Aorta (tissue), 5 donors: ENCODE measurements at regions not wholly inside any gene's neighbourhood (a gene's known extent, or its start where the extent isn't known, plus 50 kb on each side); places are given as distances from the start of the nearest gene placed in this dataset.

ENCODE experiments used
- ATAC-seq: fragments of 200-7000 bp; cut with Tn5 transposase; one replicate; pipeline ENCODE4 v1.9.1; 2022; ENCODE audit warnings: moderate library complexity; ENCODE audit not compliant: low FRiP score
- DNase-seq, 2 donors: peaks; one replicate each; pipeline ENCODE4 v3.0.0-alpha.2; 2020
- H3K27ac ChIP-seq, 2 donors: one replicate each; pipeline ENCODE4 v1.5.1; 2013; ENCODE audit warnings: low read length in 2 of 2, mild to moderate bottlenecking in 2 of 2, moderate library complexity in 2 of 2, control low read depth in 1 of 2, inconsistent platforms in 1 of 2, low read depth in 1 of 2
- H3K27me3 ChIP-seq, 2 donors: one replicate each; pipeline ENCODE4 v1.6.1; 2013; ENCODE audit warnings: control low read depth in 1 of 2, low read length in 1 of 2, mild to moderate bottlenecking in 1 of 2, moderate library complexity in 1 of 2; ENCODE audit not compliant: insufficient read depth in 2 of 2, control insufficient read depth in 1 of 2
- H3K36me3 ChIP-seq, 2 donors: one replicate each; pipeline ENCODE4 v1.6.1; 2013; ENCODE audit warnings: control low read depth in 1 of 2, low read length in 1 of 2, mild to moderate bottlenecking in 1 of 2; ENCODE audit not compliant: insufficient read depth in 2 of 2, control insufficient read depth in 1 of 2
- H3K4me1 ChIP-seq, 2 donors: one replicate each; pipeline ENCODE4 v1.6.1; 2013; ENCODE audit warnings: low read length in 2 of 2, control low read depth in 1 of 2, mild to moderate bottlenecking in 1 of 2, moderate library complexity in 1 of 2; ENCODE audit not compliant: insufficient read depth in 2 of 2, control insufficient read depth in 1 of 2
- H3K4me3 ChIP-seq, 2 donors: one replicate each; pipeline ENCODE4 v1.5.1; 2013; ENCODE audit warnings: low read length in 2 of 2, control low read depth in 1 of 2, mild to moderate bottlenecking in 1 of 2
- H3K9me3 ChIP-seq: one replicate; pipeline ENCODE4 v1.6.1; 2013; ENCODE audit warnings: mild to moderate bottlenecking, low read length; ENCODE audit not compliant: control insufficient read depth
- WGBS, 2 donors: extraction: QIAGEN DNeasy Blood & Tissue Kit; methylation state at CpG; one replicate each; pipeline ENCODE4 v1.1.7; 2013; 5-methylcytosine and 5-hydroxymethylcytosine counted together
- intact Hi-C, 2 donors: fragments of 100-400 bp; cut with DNase I; formaldehyde crosslinking; loops; one replicate each; pipeline versions ENCODE4 v1.14.2 to v1.15.0; 2022
- donor health status: healthy with polysubstance abuse.
- donor health status: Bipolar disorder and iron deficiency.
- donor health status: DM: no; HTN: no; CAD: no.
- donor health status: DM: no; HTN: no; CAD: no.
- donor health status: DM: yes; HTN: yes; CAD: no.

- intact Hi-C loops: no loop called here
These were observed 120.1 kb upstream of the MGAT5 start for GRCh38 chr2:134133622-134134312.

GRCh38 chr2:134134313-134134706 is 119.6 kb upstream of the MGAT5 start:
- no peak for ATAC-seq
- Histone ChIP-seq H3K4me3 (no peak overlapping the region), H3K36me3 (no peaks in the 10 kb centered on the region), H3K27me3 (no peaks in the 10 kb centered on the region), H3K9me3 (no peaks in the 10 kb centered on the region), H3K27ac (no peak overlapping the region), H3K4me1 (peaks cover 0 to 2% of the 10 kb centered on the region in 2 donors)
- 91 to 92% methylated on average over 2 of the region's 2 CpGs for WGBS, 2 donors
- intact Hi-C loops: no loop called here
- DNase-seq: no peak

More at GRCh38 chr2:134133622-134134312, 120.1 kb upstream of the MGAT5 start:
- Histone ChIP-seq H3K27me3 (no peaks in the 10 kb centered on the region), H3K4me3 (no peak overlapping the region), H3K4me1 (peaks cover 0 to 2% of the 10 kb centered on the region in 2 donors), H3K36me3 (no peaks in the 10 kb centered on the region), H3K9me3 (no peaks in the 10 kb centered on the region), H3K27ac (no peak overlapping the region)
- DNase-seq (no peak), ATAC-seq (no peak)
- WGBS, 2 donors: 83 to 84% methylated on average over 6 of the region's 6 CpGs

GRCh38 chr2:134134827-134135226 is 119.0 kb upstream of the MGAT5 start:
- Histone ChIP-seq H3K4me1 (peaks cover 0 to 2% of the 10 kb centered on the region in 2 donors), H3K27me3 (no peaks in the 10 kb centered on the region), H3K4me3 (no peak overlapping the region), H3K36me3 (no peaks in the 10 kb centered on the region), H3K9me3 (no peaks in the 10 kb centered on the region), H3K27ac (no peak overlapping the region)
- intact Hi-C loops: loop anchor here in 1 of 2 donors (5.0 kb wide), 1 partner anchor 57 kb away; no protein-coding TSS in a partner anchor
- WGBS, 2 donors: 89 to 92% methylated on average over 3 of the region's 3 CpGs
- ATAC-seq (no peak), DNase-seq (no peak)

- Histone ChIP-seq H3K27ac (no peak overlapping the region), H3K4me3 (no peak overlapping the region), H3K4me1 (peaks cover 0 to 2% of the 10 kb centered on the region in 2 donors), H3K36me3 (no peaks in the 10 kb centered on the region), H3K9me3 (no peaks in the 10 kb centered on the region), H3K27me3 (no peaks in the 10 kb centered on the region)
- WGBS, 2 donors: 68 to 93% methylated on average over 2 of the region's 2 CpGs
- DNase-seq (no peak), ATAC-seq (no peak)
- intact Hi-C loops: loop anchor here in 1 of 2 donors (5.0 kb wide), 1 partner anchor 57 kb away; no protein-coding TSS in a partner anchor
These were observed 118.1 kb upstream of the MGAT5 start for GRCh38 chr2:134135793-134136192.

- DNase-seq (no peak), ATAC-seq (no peak)
- peak overlapping the region in 1 of 2 donors; percentile 74 for H3K27ac ChIP-seq
- no peak overlapping the region for H3K4me3 ChIP-seq
- 0 to 1% methylated on average over 2 of the region's 2 CpGs for WGBS, 2 donors
- intact Hi-C loops: loop anchor here in 1 of 2 donors (5.0 kb wide), 1 partner anchor 56 kb away; no protein-coding TSS in a partner anchor
- H3K9me3 ChIP-seq: no peaks in the 10 kb centered on the region
- peaks cover 0 to 1% of the 10 kb centered on the region in 2 donors for H3K4me1 ChIP-seq
- no peaks in the 10 kb centered on the region for H3K36me3 ChIP-seq
- H3K27me3 ChIP-seq: no peaks in the 10 kb centered on the region
These were observed 117.1 kb upstream of the MGAT5 start for GRCh38 chr2:134136731-134137130.

- Histone ChIP-seq H3K27ac (peak overlapping the region in 1 of 2 donors; percentile 66), H3K9me3 (no peaks in the 10 kb centered on the region), H3K4me1 (no peaks in the 10 kb centered on the region), H3K36me3 (no peaks in the 10 kb centered on the region), H3K27me3 (no peaks in the 10 kb centered on the region), H3K4me3 (peak overlapping the region; percentile 1 to 50)
- 1% methylated on average over 5 of the region's 5 CpGs for WGBS, 2 donors
- peak; percentile 59 for ATAC-seq
- DNase-seq: peak; percentile 69 to 79
- intact Hi-C loops: loop anchor here in 1 of 2 donors (5.0 kb wide), 1 partner anchor 55 kb away; no protein-coding TSS in a partner anchor
These were observed 116.7 kb upstream of the MGAT5 start for GRCh38 chr2:134137182-134137611.

- WGBS, 2 donors: 65 to 78% methylated on average over 2 of the region's 2 CpGs
- no peaks in the 10 kb centered on the region for H3K36me3 ChIP-seq
- DNase-seq: no peak
- peak overlapping the region in 1 of 2 donors; percentile 33 for H3K27ac ChIP-seq
- no peaks in the 10 kb centered on the region for H3K9me3 ChIP-seq
- H3K27me3 ChIP-seq: no peaks in the 10 kb centered on the region
- intact Hi-C loops: loop anchor here in 1 of 2 donors (5.0 kb wide), 1 partner anchor 54 kb away; no protein-coding TSS in a partner anchor
- no peak overlapping the region for H3K4me3 ChIP-seq
- ATAC-seq: no peak
- H3K4me1 ChIP-seq: no peaks in the 10 kb centered on the region
These were observed 115.8 kb upstream of the MGAT5 start for GRCh38 chr2:134138115-134138514.

GRCh38 chr2:134139611-134140010 is 114.3 kb upstream of the MGAT5 start:
- H3K27ac ChIP-seq: no peak overlapping the region
- no peak overlapping the region for H3K4me3 ChIP-seq
- H3K36me3 ChIP-seq: no peaks in the 10 kb centered on the region
- H3K9me3 ChIP-seq: no peaks in the 10 kb centered on the region
- no peak for ATAC-seq
- no peaks in the 10 kb centered on the region for H3K27me3 ChIP-seq
- WGBS, 2 donors: 87 to 99% methylated on average over 4 of the region's 4 CpGs
- intact Hi-C loops: loop anchor here in 1 of 2 donors (5.0 kb wide), 2 partner anchors 43 to 53 kb away; no protein-coding TSS in a partner anchor
- no peak for DNase-seq
- H3K4me1 ChIP-seq: no peaks in the 10 kb centered on the region

- H3K27me3 ChIP-seq: no peaks in the 10 kb centered on the region
- no peaks in the 10 kb centered on the region for H3K4me1 ChIP-seq
- WGBS, 2 donors: 92 to 96% methylated on average over 9 of the region's 9 CpGs
- H3K9me3 ChIP-seq: no peaks in the 10 kb centered on the region
- intact Hi-C loops: loop anchor here in 1 of 2 donors (5.0 kb wide), 1 partner anchor 42 kb away; no protein-coding TSS in a partner anchor
- H3K4me3 ChIP-seq: no peak overlapping the region
- H3K27ac ChIP-seq: no peak overlapping the region
- DNase-seq (no peak), ATAC-seq (no peak)
- H3K36me3 ChIP-seq: no peaks in the 10 kb centered on the region
These were observed 113.6 kb upstream of the MGAT5 start for GRCh38 chr2:134140251-134140661.
